Erythroblast (primary cell): ENCODE measurements at regions not wholly inside any gene's neighbourhood (a gene's known extent, or its start where the extent isn't known, plus 50 kb on each side); places are given as distances from the start of the nearest gene placed in this dataset.

ENCODE experiments used
- GATA1 ChIP-seq: IDR thresholded peaks from 2 replicates; pipeline ENCODE4 v1.6.1; 2011; ENCODE audit warnings: low read depth, mild to moderate bottlenecking, control low read depth, low read length, moderate library complexity
- POLR2A ChIP-seq: IDR thresholded peaks from 2 replicates; pipeline ENCODE4 v1.6.1; 2011; ENCODE audit warnings: mild to moderate bottlenecking, low read length

GRCh38 chr6:163637524-163637923 lies 223.0 kb downstream of the QKI start:
- TF ChIP-seq POLR2A (no peak), GATA1 (no peak)
